ENCODE measurements at regions not wholly inside any gene's neighbourhood (a gene's known extent, or its start where the extent isn't known, plus 50 kb on each side); places are given as distances from the start of the nearest gene placed in this dataset.

DNA sequence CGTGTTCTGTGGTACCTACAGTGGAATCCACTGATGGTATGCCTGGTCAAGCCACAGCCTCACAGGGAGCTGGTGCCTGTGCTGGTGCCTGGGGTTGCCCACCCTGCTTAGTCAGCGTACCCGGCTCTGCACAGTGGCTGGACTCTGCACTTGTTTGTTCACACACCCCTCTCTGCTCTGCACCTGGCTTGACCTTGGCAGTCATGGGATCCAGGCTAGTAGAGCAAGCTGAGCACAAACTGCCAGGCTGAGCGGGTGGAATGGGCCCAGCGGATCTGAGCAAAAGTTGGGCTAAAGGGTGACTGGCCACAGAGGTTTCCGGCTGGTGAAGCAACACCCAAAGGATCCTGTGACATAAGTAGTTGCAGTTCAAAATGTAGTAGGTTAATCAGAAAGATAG lies 163.5 kb downstream of the CDH19 start:
- DNase-seq (no peak), ATAC-seq (ENCODE audit: low read depth in 2 of 2) (no peak)
- no peak overlapping the region for H3K4me3 Mint-ChIP-seq
- no peak overlapping the region for H3K27ac Mint-ChIP-seq
- Histone ChIP-seq H3K4me3 (ENCODE audit: low read depth, low read length) (no peak overlapping the region), H3K36me3 (ENCODE audit: control insufficient read depth, insufficient read depth, low read length) (no peaks in the 10 kb centered on the region), H3K27ac (ENCODE audit: insufficient read depth, low read length, poor library complexity, severe bottlenecking) (no peak overlapping the region), H3K9me3 (ENCODE audit: control insufficient read depth in 2 of 2, low read length in 2 of 2) (peaks cover 2 to 7% of the 10 kb centered on the region in 2 experiments), H3K4me1 (ENCODE audit: control insufficient read depth, insufficient read depth, low read length, poor library complexity, severe bottlenecking) (no peaks in the 10 kb centered on the region), H3K27me3 (ENCODE audit: control insufficient read depth, insufficient read depth, low read length) (no peaks in the 10 kb centered on the region)
- peaks cover 0 to 14% (median 5%) of the 10 kb centered on the region in 7 donors for H3K9me3 Mint-ChIP-seq
- no peaks in the 10 kb centered on the region for H3K27me3 Mint-ChIP-seq
- no peaks in the 10 kb centered on the region for H3K36me3 Mint-ChIP-seq
- H3K4me1 Mint-ChIP-seq = no peaks in the 10 kb centered on the region

GRCh38 chr18:66439670-66440069 lies 164.2 kb downstream of the CDH19 start:
- Mint-ChIP-seq H3K9me3 (peaks cover 0 to 14% (median 7%) of the 10 kb centered on the region in 7 donors), H3K27me3 (no peaks in the 10 kb centered on the region), H3K36me3 (no peaks in the 10 kb centered on the region), H3K4me1 (no peaks in the 10 kb centered on the region), H3K27ac (no peak overlapping the region), H3K4me3 (no peak overlapping the region)
- Histone ChIP-seq H3K4me3 (ENCODE audit: low read depth, low read length) (no peak overlapping the region), H3K36me3 (ENCODE audit: control insufficient read depth, insufficient read depth, low read length) (no peaks in the 10 kb centered on the region), H3K27ac (ENCODE audit: insufficient read depth, low read length, poor library complexity, severe bottlenecking) (no peak overlapping the region), H3K27me3 (ENCODE audit: control insufficient read depth, insufficient read depth, low read length) (no peaks in the 10 kb centered on the region), H3K4me1 (ENCODE audit: control insufficient read depth, insufficient read depth, low read length, poor library complexity, severe bottlenecking) (no peaks in the 10 kb centered on the region), H3K9me3 (ENCODE audit: control insufficient read depth in 2 of 2, low read length in 2 of 2) (peaks cover 2 to 7% of the 10 kb centered on the region in 2 experiments)
- ATAC-seq (ENCODE audit: low read depth in 2 of 2) (no peak), DNase-seq (no peak)

DNA sequence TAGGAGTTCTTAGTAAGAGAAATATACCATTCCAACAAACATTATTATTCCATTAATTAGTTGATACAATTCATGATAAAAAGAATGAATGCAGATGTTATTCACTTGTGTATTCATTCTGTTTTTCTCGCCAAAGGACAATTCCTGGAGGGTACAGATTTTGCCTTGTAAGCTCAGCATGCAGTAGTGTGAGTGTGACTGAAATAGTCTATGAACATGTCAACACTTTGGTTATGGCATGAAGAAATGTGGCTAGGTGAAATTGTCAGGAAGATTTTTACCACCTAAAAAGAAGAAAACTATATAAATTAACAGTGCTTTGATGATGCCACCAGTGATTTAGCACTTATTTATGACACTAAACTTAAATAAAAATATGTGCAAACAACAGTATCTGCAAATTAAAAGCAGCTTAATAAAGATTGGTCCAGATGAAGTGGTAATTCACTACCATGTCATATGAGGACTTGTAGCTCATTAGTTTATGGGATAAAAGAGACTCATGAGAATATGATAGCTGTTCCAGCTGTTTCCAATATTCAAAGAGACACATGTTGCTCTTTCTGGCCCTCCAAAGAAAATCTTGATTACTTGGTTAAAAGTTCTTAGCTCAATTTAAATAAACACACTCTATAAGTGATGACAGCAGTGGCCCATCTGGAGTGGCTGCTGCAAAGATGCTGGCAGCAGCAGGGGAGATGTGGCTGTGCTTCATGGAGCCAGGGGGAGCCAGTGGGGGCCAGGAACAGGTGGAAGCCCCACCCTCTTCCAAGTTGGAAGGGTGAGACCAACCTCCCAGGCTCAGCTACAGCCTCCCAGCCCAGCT lies 165.0 kb downstream of the CDH19 start:
- Mint-ChIP-seq H3K27me3 (no peaks in the 10 kb centered on the region), H3K4me3 (no peak overlapping the region), H3K27ac (no peak overlapping the region), H3K4me1 (no peaks in the 10 kb centered on the region), H3K9me3 (peaks cover 2 to 11% (median 5%) of the 10 kb centered on the region in 7 donors), H3K36me3 (no peaks in the 10 kb centered on the region)
- H3K4me1 ChIP-seq (ENCODE audit: control insufficient read depth, insufficient read depth, low read length, poor library complexity, severe bottlenecking) = no peaks in the 10 kb centered on the region
- H3K27me3 ChIP-seq (ENCODE audit: control insufficient read depth, insufficient read depth, low read length) = no peaks in the 10 kb centered on the region
- no peak overlapping the region for H3K4me3 ChIP-seq (ENCODE audit: low read depth, low read length)
- no peak overlapping the region for H3K27ac ChIP-seq (ENCODE audit: insufficient read depth, low read length, poor library complexity, severe bottlenecking)
- no peaks in the 10 kb centered on the region for H3K36me3 ChIP-seq (ENCODE audit: control insufficient read depth, insufficient read depth, low read length)
- no peak for DNase-seq
- no peak for ATAC-seq (ENCODE audit: low read depth in 2 of 2)
- H3K9me3 ChIP-seq (ENCODE audit: control insufficient read depth in 2 of 2, low read length in 2 of 2) = peaks cover 2 to 7% of the 10 kb centered on the region in 2 experiments

GRCh38 chr18:66432636-66433035 lies 171.3 kb downstream of the CDH19 start:
- DNase-seq (no peak), ATAC-seq (ENCODE audit: low read depth in 2 of 2) (no peak)
- peaks cover 2 to 6% (median 5%) of the 10 kb centered on the region in 7 donors for H3K9me3 Mint-ChIP-seq
- H3K27me3 ChIP-seq (ENCODE audit: control insufficient read depth, insufficient read depth, low read length) = no peaks in the 10 kb centered on the region
- no peaks in the 10 kb centered on the region for H3K36me3 Mint-ChIP-seq
- peaks cover 0 to 2% of the 10 kb centered on the region in 2 experiments for H3K9me3 ChIP-seq (ENCODE audit: control insufficient read depth in 2 of 2, low read length in 2 of 2)
- H3K27ac Mint-ChIP-seq = no peak overlapping the region
- no peaks in the 10 kb centered on the region for H3K27me3 Mint-ChIP-seq
- H3K27ac ChIP-seq (ENCODE audit: insufficient read depth, low read length, poor library complexity, severe bottlenecking) = no peak overlapping the region
- H3K4me1 ChIP-seq (ENCODE audit: control insufficient read depth, insufficient read depth, low read length, poor library complexity, severe bottlenecking) = no peaks in the 10 kb centered on the region
- H3K4me3 Mint-ChIP-seq = no peak overlapping the region
- no peak overlapping the region for H3K4me3 ChIP-seq (ENCODE audit: low read depth, low read length)
- H3K36me3 ChIP-seq (ENCODE audit: control insufficient read depth, insufficient read depth, low read length) = no peaks in the 10 kb centered on the region
- no peaks in the 10 kb centered on the region for H3K4me1 Mint-ChIP-seq

- no peaks in the 10 kb centered on the region for H3K36me3 Mint-ChIP-seq
- no peak overlapping the region for H3K27ac Mint-ChIP-seq
- no peak overlapping the region for H3K4me3 Mint-ChIP-seq
- no peaks in the 10 kb centered on the region for H3K4me1 ChIP-seq (ENCODE audit: control insufficient read depth, insufficient read depth, low read length, poor library complexity, severe bottlenecking)
- no peak overlapping the region for H3K4me3 ChIP-seq (ENCODE audit: low read depth, low read length)
- no peaks in the 10 kb centered on the region for H3K36me3 ChIP-seq (ENCODE audit: control insufficient read depth, insufficient read depth, low read length)
- peaks cover 1 to 26% (median 4%) of the 10 kb centered on the region in 7 donors for H3K9me3 Mint-ChIP-seq
- no peak overlapping the region for H3K27ac ChIP-seq (ENCODE audit: insufficient read depth, low read length, poor library complexity, severe bottlenecking)
- no peak for ATAC-seq (ENCODE audit: low read depth in 2 of 2)
- H3K4me1 Mint-ChIP-seq = no peaks in the 10 kb centered on the region
- no peak for DNase-seq
- peaks cover 0 to 4% of the 10 kb centered on the region in 2 experiments for H3K9me3 ChIP-seq (ENCODE audit: control insufficient read depth in 2 of 2, low read length in 2 of 2)
- H3K27me3 ChIP-seq (ENCODE audit: control insufficient read depth, insufficient read depth, low read length) = no peaks in the 10 kb centered on the region
- no peaks in the 10 kb centered on the region for H3K27me3 Mint-ChIP-seq
Measured at GRCh38 chr18:66428795-66429194, 175.1 kb downstream of the CDH19 start.

GRCh38 chr18:66419400-66419799 lies 184.5 kb downstream of the CDH19 start:
- ATAC-seq (ENCODE audit: low read depth in 2 of 2) (no peak), DNase-seq (no peak)
- no peaks in the 10 kb centered on the region for H3K9me3 ChIP-seq (ENCODE audit: control insufficient read depth in 2 of 2, low read length in 2 of 2)
- H3K36me3 ChIP-seq (ENCODE audit: control insufficient read depth, insufficient read depth, low read length) = no peaks in the 10 kb centered on the region
- H3K27me3 ChIP-seq (ENCODE audit: control insufficient read depth, insufficient read depth, low read length) = no peaks in the 10 kb centered on the region
- H3K27ac ChIP-seq (ENCODE audit: insufficient read depth, low read length, poor library complexity, severe bottlenecking) = no peak overlapping the region
- Mint-ChIP-seq H3K27ac (no peak overlapping the region), H3K9me3 (peaks cover 5 to 17% (median 7%) of the 10 kb centered on the region in 7 donors), H3K27me3 (no peaks in the 10 kb centered on the region), H3K36me3 (no peaks in the 10 kb centered on the region), H3K4me1 (no peaks in the 10 kb centered on the region), H3K4me3 (no peak overlapping the region)
- H3K4me3 ChIP-seq (ENCODE audit: low read depth, low read length) = no peak overlapping the region
- H3K4me1 ChIP-seq (ENCODE audit: control insufficient read depth, insufficient read depth, low read length, poor library complexity, severe bottlenecking) = no peaks in the 10 kb centered on the region

GRCh38 chr18:66410692-66411091 lies 193.2 kb downstream of the CDH19 start:
- Mint-ChIP-seq H3K27me3 (no peaks in the 10 kb centered on the region), H3K9me3 (peaks cover 0 to 34% (median 3%) of the 10 kb centered on the region in 7 donors), H3K36me3 (no peaks in the 10 kb centered on the region), H3K4me1 (no peaks in the 10 kb centered on the region), H3K4me3 (no peak overlapping the region), H3K27ac (no peak overlapping the region)
- Histone ChIP-seq H3K27ac (ENCODE audit: insufficient read depth, low read length, poor library complexity, severe bottlenecking) (no peak overlapping the region), H3K4me3 (ENCODE audit: low read depth, low read length) (no peak overlapping the region), H3K27me3 (ENCODE audit: control insufficient read depth, insufficient read depth, low read length) (no peaks in the 10 kb centered on the region), H3K36me3 (ENCODE audit: control insufficient read depth, insufficient read depth, low read length) (no peaks in the 10 kb centered on the region), H3K4me1 (ENCODE audit: control insufficient read depth, insufficient read depth, low read length, poor library complexity, severe bottlenecking) (no peaks in the 10 kb centered on the region), H3K9me3 (ENCODE audit: control insufficient read depth in 2 of 2, low read length in 2 of 2) (peaks cover 0 to 11% of the 10 kb centered on the region in 2 experiments)
- ATAC-seq (ENCODE audit: low read depth in 2 of 2) (no peak), DNase-seq (no peak)

GRCh38 chr18:66395671-66396218 lies 208.1 kb downstream of the CDH19 start:
- H3K4me1 Mint-ChIP-seq = no peaks in the 10 kb centered on the region
- Histone ChIP-seq H3K9me3 (ENCODE audit: control insufficient read depth in 2 of 2, low read length in 2 of 2) (peaks cover 5 to 11% of the 10 kb centered on the region in 2 experiments), H3K4me3 (ENCODE audit: low read depth, low read length) (no peak overlapping the region), H3K36me3 (ENCODE audit: control insufficient read depth, insufficient read depth, low read length) (no peaks in the 10 kb centered on the region), H3K4me1 (ENCODE audit: control insufficient read depth, insufficient read depth, low read length, poor library complexity, severe bottlenecking) (no peaks in the 10 kb centered on the region), H3K27me3 (ENCODE audit: control insufficient read depth, insufficient read depth, low read length) (no peaks in the 10 kb centered on the region), H3K27ac (ENCODE audit: insufficient read depth, low read length, poor library complexity, severe bottlenecking) (no peak overlapping the region)
- ATAC-seq (ENCODE audit: low read depth in 2 of 2) = no peak
- H3K27me3 Mint-ChIP-seq = no peaks in the 10 kb centered on the region
- no peaks in the 10 kb centered on the region for H3K36me3 Mint-ChIP-seq
- peaks cover 0 to 22% (median 3%) of the 10 kb centered on the region in 7 donors for H3K9me3 Mint-ChIP-seq
- no peak for DNase-seq
- no peak overlapping the region for H3K4me3 Mint-ChIP-seq
- no peak overlapping the region for H3K27ac Mint-ChIP-seq

All from CD4-positive, CD25-positive, alpha-beta regulatory T cell (primary cell).